ENCODE measurements at regions not wholly inside any gene's neighbourhood (a gene's known extent, or its start where the extent isn't known, plus 50 kb on each side); places are given as distances from the start of the nearest gene placed in this dataset.

GRCh38 chr18:57891707-57892391 is 88.7 kb upstream of the ATP8B1 start:
- TF ChIP-seq CTCF (conservative IDR thresholded peaks at IDR 0.05; ENCODE audit: low read depth, low read length): no peak
- no peak for TF ChIP-seq POLR2A (IDR thresholded peaks at IDR 0.05; ENCODE audit: low read depth, low read length)
- no peak for TF ChIP-seq NFE2L2 (IDR thresholded peaks at IDR 0.05; ENCODE audit: low read depth, low read length)
- TF ChIP-seq SMC3 (IDR thresholded peaks at IDR 0.05; ENCODE audit: low read depth, low read length): no peak
- no peak for TF ChIP-seq CEBPB (IDR thresholded peaks at IDR 0.05; ENCODE audit: low read depth, low read length)
- TF ChIP-seq MAFK (IDR thresholded peaks at IDR 0.05; ENCODE audit: low read depth, low read length): no peak
- no peak for TF ChIP-seq RFX5 (IDR thresholded peaks at IDR 0.05; ENCODE audit: low read depth, low read length)
- TF ChIP-seq, protein P1, sequence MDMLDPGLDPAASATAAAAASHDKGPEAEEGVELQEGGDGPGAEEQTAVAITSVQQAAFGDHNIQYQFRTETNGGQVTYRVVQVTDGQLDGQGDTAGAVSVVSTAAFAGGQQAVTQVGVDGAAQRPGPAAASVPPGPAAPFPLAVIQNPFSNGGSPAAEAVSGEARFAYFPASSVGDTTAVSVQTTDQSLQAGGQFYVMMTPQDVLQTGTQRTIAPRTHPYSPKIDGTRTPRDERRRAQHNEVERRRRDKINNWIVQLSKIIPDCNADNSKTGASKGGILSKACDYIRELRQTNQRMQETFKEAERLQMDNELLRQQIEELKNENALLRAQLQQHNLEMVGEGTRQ (IDR thresholded peaks at IDR 0.05; ENCODE audit: low read depth, low read length): no peak
- no peak for TF ChIP-seq RCOR1 (IDR thresholded peaks at IDR 0.05; ENCODE audit: insufficient replicate concordance, low read length)
- TF ChIP-seq CHD1 (IDR thresholded peaks at IDR 0.05; ENCODE audit: low read depth, low read length): no peak
- no peak for TF ChIP-seq FOS (IDR thresholded peaks at IDR 0.05; ENCODE audit: low read depth, low read length)

Data from IMR-90 (cell line).